IMR-90 (cell line): ENCODE measurements at regions not wholly inside any gene's neighbourhood (a gene's known extent, or its start where the extent isn't known, plus 50 kb on each side); places are given as distances from the start of the nearest gene placed in this dataset.

Experiments
- ATAC-seq: fragments of 200-7000 bp; cut with Tn5 transposase; 2 replicates; pipeline ENCODE4 v1.9.1; 2020; ENCODE audit warnings: low read depth, mild to moderate bottlenecking, moderate library complexity
- BruUV-seq: library from RNA; stranded (reverse); fragments of 400-500 nt; replicated peaks from 2 replicates; lab custom pipeline; 2021; lab: Mats Ljungman, UMichigan
- CTCF ChIA-PET: fragments of 300-600 bp; formaldehyde crosslinking; extraction: SDS; loops from one replicate; lab custom pipeline; 2021; ENCODE audit warnings: antibody characterized with exemption; lab: Yijun Ruan, JAX
- POLR2A ChIA-PET: fragments of 300-600 bp; sonication (Branson Sonifier 250); formaldehyde crosslinking; loops from one replicate; lab custom pipeline; 2022; ENCODE audit warnings: antibody characterized with exemption; ENCODE audit not compliant: unreplicated experiment; lab: Charles Lee
- DNase-seq: peaks from one replicate; pipeline ENCODE4 v3.0.0; 2013
- H2AFZ ChIP-seq: replicated peaks from 2 replicates; pipeline ENCODE3; 2013; ENCODE audit warnings: low read length, mild to moderate bottlenecking; ENCODE audit not compliant: poor library complexity
- H2AK5ac ChIP-seq: 2 replicates; pipeline ENCODE4 v1.6.1; 2013; ENCODE audit warnings: low read depth, low read length, inconsistent platforms
- H2AK9ac ChIP-seq: replicated peaks from 2 replicates; pipeline ENCODE3; 2013; ENCODE audit warnings: mild to moderate bottlenecking, low read depth, low read length, moderate library complexity; ENCODE audit not compliant: poor library complexity
- H2BK120ac ChIP-seq: 2 replicates; pipeline ENCODE4 v1.6.1; 2013; ENCODE audit warnings: low read depth, low read length, inconsistent platforms
- H2BK15ac ChIP-seq: 3 replicates; pipeline ENCODE4 v1.6.1; 2013; ENCODE audit warnings: low read depth, low read length, inconsistent platforms
- H2BK20ac ChIP-seq: 2 replicates; pipeline ENCODE4 v1.6.1; 2013; ENCODE audit warnings: low read depth, mild to moderate bottlenecking, inconsistent platforms, low read length, moderate library complexity
- H2BK5ac ChIP-seq: 2 replicates; pipeline ENCODE4 v1.6.1; 2013; ENCODE audit warnings: mild to moderate bottlenecking, low read depth, low read length, inconsistent platforms; ENCODE audit not compliant: poor library complexity, severe bottlenecking
- H3K14ac ChIP-seq: replicated peaks from 2 replicates; pipeline ENCODE4 v1.6.1; 2013; ENCODE audit warnings: low read depth, low read length, inconsistent platforms
- H3K18ac ChIP-seq: 2 replicates; pipeline ENCODE4 v1.6.1; 2013; ENCODE audit warnings: low read depth, low read length, control low read depth
- H3K23ac ChIP-seq: 2 replicates; pipeline ENCODE4 v1.6.1; 2013; ENCODE audit warnings: low read depth, low read length, inconsistent platforms
- H3K27ac ChIP-seq: 2 replicates; pipeline ENCODE4 v1.5.1; 2013; ENCODE audit warnings: mild to moderate bottlenecking, control low read depth, low read length; ENCODE audit not compliant: insufficient read depth
- H3K27me3 ChIP-seq: 2 replicates; pipeline ENCODE4 v1.6.1; 2013; ENCODE audit warnings: low read length; ENCODE audit not compliant: control insufficient read depth, insufficient read depth
- H3K36me3 ChIP-seq: 2 replicates; pipeline ENCODE4 v1.6.1; 2013; ENCODE audit warnings: low read length, mixed read lengths; ENCODE audit not compliant: control insufficient read depth, insufficient read depth
- H3K4ac ChIP-seq: 2 replicates; pipeline ENCODE4 v1.6.1; 2013; ENCODE audit warnings: low read depth, low read length, inconsistent platforms
- H3K4me1 ChIP-seq: 2 replicates; pipeline ENCODE4 v1.6.1; 2013; ENCODE audit warnings: low read length, mixed read lengths; ENCODE audit not compliant: control insufficient read depth, insufficient read depth
- H3K4me2 ChIP-seq: 2 replicates; pipeline ENCODE4 v1.6.1; 2013; ENCODE audit warnings: low read depth, mild to moderate bottlenecking, control low read depth, low read length, moderate library complexity
- H3K4me3 ChIP-seq: 2 replicates; pipeline ENCODE4 v1.5.1; 2013; ENCODE audit warnings: low read depth, mild to moderate bottlenecking, control low read depth, low read length, moderate library complexity; ENCODE audit not compliant: insufficient read depth
- H3K56ac ChIP-seq: 2 replicates; pipeline ENCODE4 v1.6.1; 2013; ENCODE audit warnings: low read length, inconsistent platforms; ENCODE audit not compliant: insufficient read depth; ENCODE audit errors: extremely low read depth
- H3K79me1 ChIP-seq, 2 experiments: 2 replicates each; pipeline ENCODE4 v1.6.1; 2013; ENCODE audit warnings: low read length in 2 of 2, inconsistent platforms in 1 of 2, low read depth in 1 of 2
- H3K9ac ChIP-seq: 2 replicates; pipeline ENCODE4 v1.6.1; 2013; ENCODE audit warnings: low read depth, low read length, control low read depth
- H3K9me1 ChIP-seq: 2 replicates; pipeline ENCODE4 v1.6.1; 2013; ENCODE audit warnings: low read length, inconsistent platforms; ENCODE audit not compliant: insufficient read depth
- H3K9me3 ChIP-seq: 2 replicates; pipeline ENCODE4 v1.6.1; 2013; ENCODE audit warnings: low read length; ENCODE audit not compliant: control insufficient read depth, insufficient read depth
- H4K20me1 ChIP-seq: 2 replicates; pipeline ENCODE4 v1.6.1; 2013; ENCODE audit warnings: low read length, inconsistent platforms; ENCODE audit not compliant: insufficient read depth
- H4K5ac ChIP-seq: 2 replicates; pipeline ENCODE4 v1.6.1; 2013; ENCODE audit warnings: mild to moderate bottlenecking, low read depth, low read length, control low read depth
- H4K8ac ChIP-seq, 2 experiments: 2 replicates each; pipeline ENCODE4 v1.6.1; 2013; ENCODE audit warnings: low read depth in 2 of 2, low read length in 2 of 2, control low read depth in 1 of 2, inconsistent platforms in 1 of 2
- H4K91ac ChIP-seq: 2 replicates; pipeline ENCODE4 v1.6.1; 2013; ENCODE audit warnings: low read depth, low read length, inconsistent platforms; ENCODE audit not compliant: insufficient read depth
- BHLHE40 ChIP-seq: fragments of 150-350 bp; IDR thresholded peaks from 2 replicates; pipeline ENCODE4 v1.6.1; 2016; ENCODE audit warnings: mild to moderate bottlenecking, low read depth, low read length
- CEBPB ChIP-seq: IDR thresholded peaks from 2 replicates; pipeline ENCODE4 v1.6.1; 2012; ENCODE audit warnings: low read depth, low read length, improper control_type of control experiment
- CHD1 ChIP-seq: IDR thresholded peaks from 2 replicates; pipeline ENCODE4 v1.6.1; 2012; ENCODE audit warnings: low read depth, low read length, improper control_type of control experiment
- CTCF ChIP-seq: conservative IDR thresholded peaks from 2 replicates; pipeline ENCODE4 v1.5.1; 2012; ENCODE audit warnings: mild to moderate bottlenecking, low read depth, low read length, improper control_type of control experiment
- ELK1 ChIP-seq: fragments of 150-350 bp; IDR thresholded peaks from 2 replicates; pipeline ENCODE4 v1.6.1; 2016; ENCODE audit warnings: low read depth, mild to moderate bottlenecking, low read length, moderate library complexity, borderline replicate concordance
- FOS ChIP-seq: fragments of 150-350 bp; IDR thresholded peaks from 2 replicates; pipeline ENCODE4 v1.6.1; 2016; ENCODE audit warnings: low read depth, low read length
- MAFK ChIP-seq: IDR thresholded peaks from 2 replicates; pipeline ENCODE4 v1.6.1; 2012; ENCODE audit warnings: low read depth, low read length, improper control_type of control experiment
- MAZ ChIP-seq: IDR thresholded peaks from 2 replicates; pipeline ENCODE4 v1.6.1; 2012; ENCODE audit warnings: low read depth, mild to moderate bottlenecking, low read length, improper control_type of control experiment, moderate library complexity, borderline replicate concordance
- MXI1 ChIP-seq: IDR thresholded peaks from 2 replicates; pipeline ENCODE4 v1.6.1; 2012; ENCODE audit warnings: low read depth, mild to moderate bottlenecking, low read length, moderate library complexity, borderline replicate concordance
- NFE2L2 ChIP-seq: fragments of 150-350 bp; IDR thresholded peaks from 2 replicates; pipeline ENCODE4 v1.6.1; 2016; ENCODE audit warnings: low read depth, mild to moderate bottlenecking, low read length
- POLR2A ChIP-seq: IDR thresholded peaks from 2 replicates; pipeline ENCODE4 v1.6.1; 2012; ENCODE audit warnings: mild to moderate bottlenecking, low read depth, low read length
- RAD21 ChIP-seq: IDR thresholded peaks from 2 replicates; pipeline ENCODE4 v1.6.1; 2012; ENCODE audit warnings: low read length, improper control_type of control experiment
- RFX5 ChIP-seq: IDR thresholded peaks from 2 replicates; pipeline ENCODE4 v1.8.0; 2012; ENCODE audit warnings: low read depth, mild to moderate bottlenecking, low read length, moderate library complexity
- SMC3 ChIP-seq: fragments of 150-350 bp; IDR thresholded peaks from 2 replicates; pipeline ENCODE4 v1.6.1; 2016; ENCODE audit warnings: low read depth, mild to moderate bottlenecking, antibody characterized with exemption, low read length, moderate library complexity
- USF2 ChIP-seq: fragments of 150-350 bp; IDR thresholded peaks from 2 replicates; pipeline ENCODE4 v1.6.1; 2017; ENCODE audit warnings: mild to moderate bottlenecking, antibody characterized with exemption, low read length, low read depth
- WGBS, 2 experiments: methylation state at CpG; one replicate each; pipeline versions ENCODE4 v1.1.5 to v1.1.7; 2013; ENCODE audit warnings: missing lambda C conversion rate in 2 of 2; ENCODE audit not compliant: insufficient read length in 1 of 2; ENCODE audit errors: extremely low coverage in 2 of 2; 5-methylcytosine and 5-hydroxymethylcytosine counted together
- dilution Hi-C: fragments of 300-500 bp; cut with HindIII; formaldehyde crosslinking; loops from one replicate; pipeline ENCODE4 v1.14.3; 2018; ENCODE audit warnings: low sequenced_read_pairs; ENCODE audit not compliant: unreplicated experiment
- in situ Hi-C: fragments of 300-500 bp; cut with MboI; formaldehyde crosslinking; loops from 3 replicates; pipeline ENCODE4 v1.14.3; 2019; ENCODE audit warnings: low sequenced_read_pairs, inconsistent platforms, mixed read lengths
- intact Hi-C: fragments of 100-400 bp; cut with micrococcal nuclease; formaldehyde crosslinking; loops from 2 replicates; pipeline ENCODE4 v1.10.0; 2022

DNA sequence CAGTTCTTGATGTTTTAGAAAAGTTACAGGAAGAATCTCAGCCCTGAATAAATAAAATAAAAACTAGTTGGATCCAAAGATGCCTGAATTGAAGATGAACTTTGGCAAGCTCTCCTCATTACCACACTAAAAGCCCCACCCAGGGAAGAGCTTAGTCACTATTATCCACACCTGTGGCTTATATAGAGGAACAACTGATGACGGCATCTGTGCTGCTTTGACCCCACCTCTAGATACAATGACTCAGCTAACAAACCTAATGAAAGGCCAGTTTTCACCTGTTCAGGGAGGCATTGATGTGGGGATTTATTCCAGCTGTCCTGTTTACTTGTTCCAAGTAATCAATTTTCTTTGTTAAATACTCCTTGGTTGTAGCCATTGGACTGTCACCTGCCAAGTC is 604.7 kb upstream of the EPHA6 start:
- no peak for TF ChIP-seq CTCF
- TF ChIP-seq POLR2A: no peak
- no peak for TF ChIP-seq CHD1
- no peak for TF ChIP-seq RFX5
- TF ChIP-seq MAZ: no peak
- no peak for TF ChIP-seq MAFK
- TF ChIP-seq RAD21: no peak
- TF ChIP-seq BHLHE40: no peak
- TF ChIP-seq NFE2L2: no peak
- TF ChIP-seq SMC3: no peak
- no peak for TF ChIP-seq USF2
- no peak for TF ChIP-seq MXI1
- TF ChIP-seq FOS: no peak
- TF ChIP-seq ELK1: no peak
- no peak for TF ChIP-seq CEBPB
- POLR2A ChIA-PET: no interaction called here
- WGBS, 2 experiments: no CpG with 5 or more reads among the region's 1 CpG

More for the DNA sequence above, 604.7 kb upstream of the EPHA6 start:
- DNase-seq: no peak
- Histone ChIP-seq H4K5ac (no peak overlapping the region), H3K36me3 (no peaks in the 10 kb centered on the region), H3K9ac (no peak overlapping the region), H3K18ac (no peak overlapping the region), H2BK120ac (no peak overlapping the region), H4K20me1 (no peaks in the 10 kb centered on the region), H3K4ac (no peak overlapping the region), H3K27ac (no peak overlapping the region), H2AFZ (no peak overlapping the region), H2BK20ac (no peak overlapping the region), H2BK5ac (no peak overlapping the region), H3K79me1 (no peaks in the 10 kb centered on the region), H3K4me2 (no peak overlapping the region), H4K8ac (no peak overlapping the region), H2BK15ac (no peak overlapping the region), H3K23ac (no peak overlapping the region), H3K4me1 (no peaks in the 10 kb centered on the region), H3K14ac (no peak overlapping the region), H4K91ac (no peak overlapping the region), H3K9me3 (peaks cover 1% of the 10 kb centered on the region; the same call in 1 of the 2 replicates), H3K4me3 (no peak overlapping the region), H3K56ac (no peak overlapping the region), H2AK5ac (no peak overlapping the region), H2AK9ac (no peak overlapping the region), H3K9me1 (no peaks in the 10 kb centered on the region), H3K27me3 (no peaks in the 10 kb centered on the region)
- in situ Hi-C loops: no loop called here
- no TSS peak for BruUV-seq
- intact Hi-C loops: no loop called here
- dilution Hi-C loops: no loop called here
- ATAC-seq: no peak
- CTCF ChIA-PET: interaction anchor here (0.9 kb wide), 1 partner anchor 75 kb away, joined by 3 read pairs; no protein-coding TSS in a partner anchor
